ENCODE measurements at regions not wholly inside any gene's neighbourhood (a gene's known extent, or its start where the extent isn't known, plus 50 kb on each side); places are given as distances from the start of the nearest gene placed in this dataset.

- H3K36me3 ChIP-seq = no peaks in the 10 kb centered on the region
- H3K4me3 ChIP-seq = no peak overlapping the region
- H3K9me3 ChIP-seq = no peaks in the 10 kb centered on the region
- DNase-seq (peak; percentile 45), ATAC-seq (no peak)
- H3K27me3 ChIP-seq = peaks cover 9% of the 10 kb centered on the region
- intact Hi-C loops (cut with DNase I) = no loop called here
- H3K4me1 ChIP-seq = peaks cover 6% of the 10 kb centered on the region
- no peak overlapping the region for H3K27ac ChIP-seq
- no peak for TF ChIP-seq CTCF (IDR thresholded peaks at IDR 0.05)
Measured at GRCh38 chr6:169980826-169981450, 229.5 kb downstream of the ERMARD start.

GRCh38 chr6:169979873-169980432, 228.5 kb downstream of the ERMARD start:
- Histone ChIP-seq H3K4me3 (no peak overlapping the region), H3K4me1 (peaks cover 6% of the 10 kb centered on the region), H3K36me3 (no peaks in the 10 kb centered on the region), H3K9me3 (no peaks in the 10 kb centered on the region), H3K27ac (no peak overlapping the region), H3K27me3 (peaks cover 9% of the 10 kb centered on the region)
- no peak for TF ChIP-seq CTCF (IDR thresholded peaks at IDR 0.05)
- DNase-seq (peak; percentile 46), ATAC-seq (no peak)
- intact Hi-C loops (cut with DNase I) = no loop called here

GRCh38 chr6:169978615-169979161, 227.3 kb downstream of the ERMARD start:
- Histone ChIP-seq H3K9me3 (no peaks in the 10 kb centered on the region), H3K4me3 (no peak overlapping the region), H3K27ac (no peak overlapping the region), H3K27me3 (peaks cover 9% of the 10 kb centered on the region), H3K4me1 (peaks cover 6% of the 10 kb centered on the region), H3K36me3 (no peaks in the 10 kb centered on the region)
- ATAC-seq = peak; percentile 44
- intact Hi-C loops (cut with DNase I) = no loop called here
- DNase-seq = peak; percentile 61
- TF ChIP-seq CTCF (IDR thresholded peaks at IDR 0.05) = no peak

- H3K36me3 ChIP-seq = no peaks in the 10 kb centered on the region
- intact Hi-C loops (cut with DNase I) = no loop called here
- no peak for TF ChIP-seq CTCF (IDR thresholded peaks at IDR 0.05)
- no peak overlapping the region for H3K4me3 ChIP-seq
- H3K27me3 ChIP-seq = peaks cover 9% of the 10 kb centered on the region
- no peak overlapping the region for H3K27ac ChIP-seq
- no peaks in the 10 kb centered on the region for H3K9me3 ChIP-seq
- ATAC-seq = no peak
- H3K4me1 ChIP-seq = peaks cover 6% of the 10 kb centered on the region
- peak; percentile 46 for DNase-seq
Measured at GRCh38 chr6:169977434-169978265, 226.2 kb downstream of the ERMARD start.

GRCh38 chr6:169976301-169977081, 225.1 kb downstream of the ERMARD start:
- peak; percentile 26 for ATAC-seq
- Histone ChIP-seq H3K27me3 (peaks cover 9% of the 10 kb centered on the region), H3K36me3 (no peaks in the 10 kb centered on the region), H3K4me3 (no peak overlapping the region), H3K9me3 (no peaks in the 10 kb centered on the region), H3K27ac (no peak overlapping the region), H3K4me1 (peaks cover 6% of the 10 kb centered on the region)
- TF ChIP-seq CTCF (IDR thresholded peaks at IDR 0.05) = no peak
- DNase-seq = peak; percentile 62
- intact Hi-C loops (cut with DNase I) = no loop called here

Measured in upper lobe of right lung (tissue), 1 donor.